Naive thymus-derived CD8-positive, alpha-beta T cell (primary cell): ENCODE measurements at regions not wholly inside any gene's neighbourhood (a gene's known extent, or its start where the extent isn't known, plus 50 kb on each side); places are given as distances from the start of the nearest gene placed in this dataset.

ENCODE experiments used
- ATAC-seq, 2 donors: fragments of 150-1000 bp; cut with Tn5 transposase in 1 of 2; sonication (Bioruptor Pico), chemical (Tn5 transposase) in 1 of 2; 1 replicate in 1 of 2; 2 replicates in 1 of 2; pipeline ENCODE4 v1.10.0; 2021; ENCODE audit warnings: mild to moderate bottlenecking in 2 of 2, moderate library complexity in 2 of 2
- POLR2A ChIA-PET: fragments of 350-600 bp; sonication (Branson Sonifier 250); formaldehyde crosslinking; loops from one replicate; lab custom pipeline; 2021; ENCODE audit warnings: antibody characterized with exemption; lab: Charles Lee
- DNase-seq, 10 donors: peaks; one replicate each; pipeline versions ENCODE4 v3.0.0 to v3.0.0-alpha.2; 2020 to 2022
- H3K27ac Mint-ChIP-seq, 10 donors: one replicate each; pipeline ENCODE4 v1.8.0; 2020 to 2022; ENCODE audit warnings: mild to moderate bottlenecking in 10 of 10, mixed read lengths in 10 of 10, moderate library complexity in 4 of 10, inconsistent platforms in 1 of 10
- H3K27me3 Mint-ChIP-seq, 5 donors: one replicate each; pipeline ENCODE4 v1.8.0; 2021 to 2022; ENCODE audit warnings: mixed read lengths in 5 of 5
- H3K36me3 Mint-ChIP-seq, 3 donors: one replicate each; pipeline ENCODE4 v1.8.0; 2020 to 2022; ENCODE audit warnings: mixed read lengths in 3 of 3, mild to moderate bottlenecking in 2 of 3, inconsistent platforms in 1 of 3
- H3K4me1 Mint-ChIP-seq, 4 donors: one replicate each; pipeline ENCODE4 v1.8.0; 2021 to 2022; ENCODE audit warnings: mixed read lengths in 4 of 4
- H3K4me3 Mint-ChIP-seq, 10 donors: one replicate each; pipeline ENCODE4 v1.8.0; 2020 to 2022; ENCODE audit warnings: mild to moderate bottlenecking in 10 of 10, mixed read lengths in 10 of 10, moderate library complexity in 6 of 10, inconsistent platforms in 1 of 10
- H3K9me3 Mint-ChIP-seq, 9 donors: one replicate each; pipeline ENCODE4 v1.8.0; 2020 to 2022; ENCODE audit warnings: mixed read lengths in 9 of 9, mild to moderate bottlenecking in 3 of 9, inconsistent platforms in 1 of 9, moderate library complexity in 1 of 9

GRCh38 chr4:159489646-159490045 lies 386.8 kb downstream of the RAPGEF2 start:
- Mint-ChIP-seq H3K4me1 (peaks cover 0 to 8% (median 2%) of the 10 kb centered on the region in 4 donors), H3K27ac (no peak overlapping the region), H3K4me3 (no peak overlapping the region), H3K9me3 (peaks cover 0 to 12% (median 4%) of the 10 kb centered on the region in 9 donors), H3K36me3 (no peaks in the 10 kb centered on the region), H3K27me3 (peaks cover 8 to 41% (median 9%) of the 10 kb centered on the region in 5 donors)
- ATAC-seq (no peak), DNase-seq (no peak)
- POLR2A ChIA-PET: no interaction called here

- POLR2A ChIA-PET: no interaction called here
- no peak overlapping the region for H3K4me3 Mint-ChIP-seq
- peaks cover 2 to 12% (median 3%) of the 10 kb centered on the region in 5 donors for H3K27me3 Mint-ChIP-seq
- H3K4me1 Mint-ChIP-seq: no peaks in the 10 kb centered on the region
- DNase-seq: no peak
- peaks cover 0 to 12% (median 4%) of the 10 kb centered on the region in 9 donors for H3K9me3 Mint-ChIP-seq
- no peak for ATAC-seq
- no peaks in the 10 kb centered on the region for H3K36me3 Mint-ChIP-seq
- no peak overlapping the region for H3K27ac Mint-ChIP-seq
Measured at GRCh38 chr4:159495515-159496236, 392.8 kb downstream of the RAPGEF2 start.

GRCh38 chr4:159496248-159496647 lies 393.4 kb downstream of the RAPGEF2 start:
- POLR2A ChIA-PET: no interaction called here
- ATAC-seq (no peak), DNase-seq (no peak)
- Mint-ChIP-seq H3K9me3 (peaks cover 0 to 8% (median 2%) of the 10 kb centered on the region in 9 donors), H3K27ac (no peak overlapping the region), H3K27me3 (peaks cover 2 to 9% (median 3%) of the 10 kb centered on the region in 5 donors), H3K36me3 (no peaks in the 10 kb centered on the region), H3K4me3 (no peak overlapping the region), H3K4me1 (no peaks in the 10 kb centered on the region)

GRCh38 chr4:159497936-159498335 lies 395.1 kb downstream of the RAPGEF2 start:
- peaks cover 2 to 9% (median 3%) of the 10 kb centered on the region in 5 donors for H3K27me3 Mint-ChIP-seq
- POLR2A ChIA-PET: no interaction called here
- H3K27ac Mint-ChIP-seq: no peak overlapping the region
- H3K4me1 Mint-ChIP-seq: no peaks in the 10 kb centered on the region
- H3K36me3 Mint-ChIP-seq: no peaks in the 10 kb centered on the region
- no peak overlapping the region for H3K4me3 Mint-ChIP-seq
- DNase-seq (no peak), ATAC-seq (no peak)
- H3K9me3 Mint-ChIP-seq: peaks cover 0 to 7% (median 0%) of the 10 kb centered on the region in 9 donors

DNA sequence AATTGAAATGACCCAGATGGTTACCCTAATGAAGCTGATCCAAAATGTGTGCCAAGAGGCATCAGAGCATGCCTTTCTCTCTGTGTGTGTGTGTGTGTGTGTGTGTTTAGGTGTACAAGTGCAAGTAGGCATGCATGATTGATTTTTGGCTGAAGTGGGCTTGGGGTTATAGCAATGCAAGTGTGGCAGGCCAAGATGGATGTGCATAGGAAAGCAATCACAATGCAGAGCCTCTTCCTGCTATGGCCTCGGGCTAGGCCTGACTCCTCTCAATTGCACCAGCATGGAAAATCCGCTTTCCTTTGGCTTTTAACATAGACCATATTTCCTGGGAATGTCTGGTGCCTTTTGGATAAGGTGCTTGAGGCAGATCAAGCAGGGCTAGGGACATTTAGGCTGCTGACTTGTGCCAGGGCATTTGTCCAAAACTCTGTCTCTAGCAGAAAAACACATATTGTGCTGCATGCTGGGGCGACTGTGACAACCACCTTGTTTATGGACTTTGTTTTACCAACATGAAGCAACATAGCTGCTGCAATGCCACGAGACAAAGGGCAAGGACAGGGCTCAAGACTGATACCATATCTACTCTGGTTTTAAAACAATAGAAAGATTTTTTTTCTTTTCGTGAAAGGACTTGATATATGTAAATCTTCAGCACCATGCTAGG lies 395.7 kb downstream of the RAPGEF2 start:
- ATAC-seq (no peak), DNase-seq (no peak)
- POLR2A ChIA-PET: no interaction called here
- H3K9me3 Mint-ChIP-seq: peaks cover 0 to 4% (median 0%) of the 10 kb centered on the region in 9 donors
- H3K36me3 Mint-ChIP-seq: no peaks in the 10 kb centered on the region
- peaks cover 0 to 8% (median 2%) of the 10 kb centered on the region in 5 donors for H3K27me3 Mint-ChIP-seq
- no peaks in the 10 kb centered on the region for H3K4me1 Mint-ChIP-seq
- H3K27ac Mint-ChIP-seq: no peak overlapping the region
- no peak overlapping the region for H3K4me3 Mint-ChIP-seq

DNA sequence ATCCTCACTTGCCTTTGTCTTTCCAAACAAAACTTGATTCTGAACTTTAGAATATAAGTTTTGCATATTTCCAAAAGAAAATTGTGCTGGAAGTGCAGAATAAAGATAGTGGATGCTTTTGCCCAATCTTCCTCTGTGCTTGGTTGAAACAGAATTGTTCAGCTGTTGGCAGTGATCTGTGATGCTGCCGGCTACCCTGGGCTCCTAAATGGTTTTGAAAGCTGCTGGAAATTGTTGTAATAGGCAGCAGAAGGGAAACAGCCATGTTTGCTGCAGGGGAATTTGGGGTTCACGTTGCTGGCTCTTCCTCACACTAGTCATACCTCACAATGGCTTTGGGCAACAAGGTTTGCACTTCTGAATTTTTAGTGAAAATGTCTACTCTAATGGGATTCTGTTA lies 398.0 kb downstream of the RAPGEF2 start:
- DNase-seq (no peak), ATAC-seq (no peak)
- Mint-ChIP-seq H3K36me3 (no peaks in the 10 kb centered on the region), H3K4me1 (no peaks in the 10 kb centered on the region), H3K27ac (no peak overlapping the region), H3K9me3 (no peaks in the 10 kb centered on the region), H3K27me3 (peaks cover under 1 to 18% (median 5%) of the 10 kb centered on the region in 5 donors), H3K4me3 (no peak overlapping the region)
- POLR2A ChIA-PET: no interaction called here

GRCh38 chr4:159503236-159504008 lies 400.5 kb downstream of the RAPGEF2 start:
- no peaks in the 10 kb centered on the region for H3K36me3 Mint-ChIP-seq
- POLR2A ChIA-PET: no interaction called here
- H3K27ac Mint-ChIP-seq: no peak overlapping the region
- no peak overlapping the region for H3K4me3 Mint-ChIP-seq
- DNase-seq (no peak), ATAC-seq (no peak)
- H3K27me3 Mint-ChIP-seq: peaks cover 2 to 25% (median 8%) of the 10 kb centered on the region in 5 donors
- H3K9me3 Mint-ChIP-seq: no peaks in the 10 kb centered on the region
- H3K4me1 Mint-ChIP-seq: no peaks in the 10 kb centered on the region

GRCh38 chr4:159504684-159505083 lies 401.8 kb downstream of the RAPGEF2 start:
- Mint-ChIP-seq H3K27ac (no peak overlapping the region), H3K4me1 (no peaks in the 10 kb centered on the region), H3K27me3 (peaks cover 2 to 25% (median 9%) of the 10 kb centered on the region in 5 donors), H3K4me3 (no peak overlapping the region), H3K36me3 (no peaks in the 10 kb centered on the region), H3K9me3 (no peaks in the 10 kb centered on the region)
- DNase-seq (no peak), ATAC-seq (no peak)
- POLR2A ChIA-PET: no interaction called here

DNA sequence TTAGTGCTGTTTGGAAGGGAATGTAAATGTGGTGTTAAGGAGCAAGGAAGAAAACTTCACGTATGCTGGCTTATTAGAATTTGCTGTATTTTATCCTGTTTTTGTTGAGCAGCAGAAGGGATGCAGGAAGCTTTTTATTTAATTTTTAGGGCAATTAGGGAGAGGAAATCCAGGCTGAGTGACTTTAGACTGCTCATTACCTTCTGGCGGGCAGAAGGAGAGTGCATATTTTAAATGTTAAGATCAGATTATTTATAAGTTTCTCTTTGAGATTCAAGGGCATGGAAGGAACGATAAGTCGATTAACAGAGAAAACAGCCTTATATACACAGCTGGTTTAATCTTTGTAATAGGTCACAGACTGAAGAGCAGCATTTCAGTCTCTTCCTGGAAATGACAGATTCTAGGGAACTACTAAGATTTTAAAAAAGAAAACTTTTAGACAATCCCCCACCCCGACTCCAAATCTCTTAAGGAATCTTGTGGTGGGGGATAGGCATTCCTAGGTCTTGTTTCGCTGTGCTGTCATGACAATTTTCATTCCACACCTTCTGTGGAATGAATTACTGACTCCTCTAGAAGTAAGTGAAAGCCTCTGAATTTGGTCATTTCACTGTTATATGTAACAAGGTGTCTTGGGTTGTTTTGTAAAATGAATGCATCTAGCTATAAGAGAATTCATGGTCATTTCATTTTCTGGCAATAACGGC lies 402.5 kb downstream of the RAPGEF2 start:
- DNase-seq (no peak), ATAC-seq (no peak)
- H3K4me3 Mint-ChIP-seq: no peak overlapping the region
- H3K27me3 Mint-ChIP-seq: peaks cover 2 to 25% (median 12%) of the 10 kb centered on the region in 5 donors
- no peaks in the 10 kb centered on the region for H3K9me3 Mint-ChIP-seq
- POLR2A ChIA-PET: no interaction called here
- no peaks in the 10 kb centered on the region for H3K4me1 Mint-ChIP-seq
- no peak overlapping the region for H3K27ac Mint-ChIP-seq
- H3K36me3 Mint-ChIP-seq: no peaks in the 10 kb centered on the region

- Mint-ChIP-seq H3K9me3 (peaks cover 0 to 3% (median 0%) of the 10 kb centered on the region in 9 donors), H3K4me1 (no peaks in the 10 kb centered on the region), H3K4me3 (no peak overlapping the region), H3K27me3 (peaks cover 2 to 25% (median 12%) of the 10 kb centered on the region in 5 donors), H3K36me3 (no peaks in the 10 kb centered on the region), H3K27ac (no peak overlapping the region)
- DNase-seq (no peak), ATAC-seq (no peak)
- POLR2A ChIA-PET: no interaction called here
Measured at GRCh38 chr4:159506801-159507517, 404.1 kb downstream of the RAPGEF2 start.

GRCh38 chr4:159508917-159509500 lies 406.1 kb downstream of the RAPGEF2 start:
- ATAC-seq (no peak), DNase-seq (no peak)
- Mint-ChIP-seq H3K9me3 (peaks cover 0 to 9% (median 0%) of the 10 kb centered on the region in 9 donors), H3K27me3 (peaks cover 2 to 25% (median 12%) of the 10 kb centered on the region in 5 donors), H3K4me1 (no peaks in the 10 kb centered on the region), H3K4me3 (no peak overlapping the region), H3K36me3 (no peaks in the 10 kb centered on the region), H3K27ac (no peak overlapping the region)
- POLR2A ChIA-PET: no interaction called here

DNA sequence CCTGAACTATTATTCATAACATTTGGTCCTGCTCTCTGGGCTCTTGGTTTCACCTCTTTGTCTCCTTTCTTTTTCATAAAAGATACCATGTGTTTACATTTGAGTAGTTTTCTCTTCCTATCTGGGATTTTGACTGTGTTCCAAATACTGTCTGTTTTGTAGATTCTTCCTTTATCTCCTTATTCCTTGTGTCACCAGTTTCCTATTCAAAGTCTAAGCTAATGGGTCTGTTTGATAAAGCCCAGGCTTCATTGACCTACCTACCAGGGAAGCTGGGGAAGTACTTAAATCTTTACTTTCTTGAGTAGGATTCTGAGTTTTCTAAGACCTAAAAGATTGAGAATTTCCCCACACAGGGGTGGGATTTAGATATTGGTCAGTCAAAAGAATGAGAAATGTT lies 409.5 kb downstream of the RAPGEF2 start:
- Mint-ChIP-seq H3K4me3 (no peak overlapping the region), H3K36me3 (peaks cover 0 to 4% (median 0%) of the 10 kb centered on the region in 3 donors), H3K27ac (no peak overlapping the region), H3K27me3 (peaks cover 0 to 12% (median 3%) of the 10 kb centered on the region in 5 donors), H3K4me1 (no peaks in the 10 kb centered on the region), H3K9me3 (peaks cover 0 to 9% (median 0%) of the 10 kb centered on the region in 9 donors)
- DNase-seq (no peak), ATAC-seq (no peak)
- POLR2A ChIA-PET: no interaction called here
